ENCODE measurements at regions not wholly inside any gene's neighbourhood (a gene's known extent, or its start where the extent isn't known, plus 50 kb on each side); places are given as distances from the start of the nearest gene placed in this dataset.

- no peak for TF ChIP-seq CTCF (IDR thresholded peaks at IDR 0.05; ENCODE audit: insufficient read depth, low read depth, low read length)
- no peak for TF ChIP-seq EZH2 (IDR thresholded peaks at IDR 0.05; ENCODE audit: insufficient read depth, low read length)
These were observed 517.1 kb downstream of the LMO7 start for GRCh38 chr13:76153239-76153638.
